Gastroesophageal sphincter (tissue), 4 donors: ENCODE measurements at regions not wholly inside any gene's neighbourhood (a gene's known extent, or its start where the extent isn't known, plus 50 kb on each side); places are given as distances from the start of the nearest gene placed in this dataset.

Source experiments
- ATAC-seq: fragments of 150-250 bp; one replicate; pipeline ENCODE4 v1.9.1; 2016; ENCODE audit warnings: mild to moderate bottlenecking, moderate library complexity
- H3K27ac ChIP-seq, 4 donors: fragments of 200-600 bp; sonication (generic) in 3 of 4; 1 replicate in 3 of 4; 2 replicates in 1 of 4; pipeline ENCODE4 v1.5.1; 2016 to 2019
- H3K27me3 ChIP-seq: fragments of 200-600 bp; sonication (generic); one replicate; pipeline ENCODE4 v1.5.1; 2019
- H3K36me3 ChIP-seq, 2 donors: fragments of 200-600 bp; sonication (generic); one replicate each; pipeline ENCODE4 v1.5.1; 2019; ENCODE audit warnings: control low read depth in 1 of 2
- H3K4me1 ChIP-seq, 3 donors: fragments of 200-600 bp; sonication (generic); 1 replicate in 2 of 3; 2 replicates in 1 of 3; pipeline ENCODE4 v1.5.1; 2016 to 2019; ENCODE audit warnings: control low read depth in 2 of 3
- H3K4me3 ChIP-seq, 2 donors: fragments of 200-600 bp; sonication (generic); one replicate each; pipeline ENCODE4 v1.5.1; 2019; ENCODE audit warnings: mild to moderate bottlenecking in 1 of 2, moderate library complexity in 1 of 2
- H3K9me3 ChIP-seq, 3 donors: fragments of 200-600 bp; sonication (generic); one replicate each; pipeline ENCODE4 v1.5.1; 2017 to 2019; ENCODE audit warnings: control low read depth in 2 of 3
- EP300 ChIP-seq: sonication (generic); formaldehyde crosslinking; IDR thresholded peaks from one replicate; pipeline ENCODE4 v1.6.1; 2017; ENCODE audit warnings: antibody characterized with exemption, mild to moderate bottlenecking
- POLR2A ChIP-seq, 2 donors: fragments of 450-650 bp; IDR thresholded peaks; one replicate each; pipeline ENCODE4 v1.6.1; 2017; ENCODE audit warnings: antibody characterized with exemption in 2 of 2, mild to moderate bottlenecking in 2 of 2, moderate library complexity in 1 of 2
- POLR2AphosphoS5 ChIP-seq: sonication (generic); formaldehyde crosslinking; IDR thresholded peaks from one replicate; pipeline ENCODE4 v1.6.1; 2017; ENCODE audit warnings: antibody characterized with exemption
- WGBS, 2 donors: methylation state at CpG; one replicate each; pipeline ENCODE4 v1.1.5; 2018; ENCODE audit warnings: low coverage in 1 of 2; 5-methylcytosine and 5-hydroxymethylcytosine counted together
- TF ChIP-seq, protein P1 (sequence below), 4 experiments: fragments of 200-600 bp in 2 of 4; fragments of 450-650 bp in 2 of 4; sonication (generic) in 1 of 4; IDR thresholded peaks; one replicate each; pipeline ENCODE4 v1.5.1; 2017 to 2019; ENCODE audit warnings: antibody characterized with exemption in 4 of 4, mild to moderate bottlenecking in 2 of 4, moderate library complexity in 2 of 4

GRCh38 chr3:177447938-177448337, 250.7 kb upstream of the TBL1XR1 start:
- Histone ChIP-seq H3K4me1 (peaks cover 6 to 56% (median 16%) of the 10 kb centered on the region in 3 donors), H3K36me3 (no peaks in the 10 kb centered on the region), H3K27ac (peak overlapping the region in 3 of 4 donors; percentile 63 to 86 (median 76)), H3K9me3 (no peaks in the 10 kb centered on the region), H3K4me3 (no peak overlapping the region), H3K27me3 (no peaks in the 10 kb centered on the region)
- ATAC-seq, result no peak
- TF ChIP-seq, protein P1, sequence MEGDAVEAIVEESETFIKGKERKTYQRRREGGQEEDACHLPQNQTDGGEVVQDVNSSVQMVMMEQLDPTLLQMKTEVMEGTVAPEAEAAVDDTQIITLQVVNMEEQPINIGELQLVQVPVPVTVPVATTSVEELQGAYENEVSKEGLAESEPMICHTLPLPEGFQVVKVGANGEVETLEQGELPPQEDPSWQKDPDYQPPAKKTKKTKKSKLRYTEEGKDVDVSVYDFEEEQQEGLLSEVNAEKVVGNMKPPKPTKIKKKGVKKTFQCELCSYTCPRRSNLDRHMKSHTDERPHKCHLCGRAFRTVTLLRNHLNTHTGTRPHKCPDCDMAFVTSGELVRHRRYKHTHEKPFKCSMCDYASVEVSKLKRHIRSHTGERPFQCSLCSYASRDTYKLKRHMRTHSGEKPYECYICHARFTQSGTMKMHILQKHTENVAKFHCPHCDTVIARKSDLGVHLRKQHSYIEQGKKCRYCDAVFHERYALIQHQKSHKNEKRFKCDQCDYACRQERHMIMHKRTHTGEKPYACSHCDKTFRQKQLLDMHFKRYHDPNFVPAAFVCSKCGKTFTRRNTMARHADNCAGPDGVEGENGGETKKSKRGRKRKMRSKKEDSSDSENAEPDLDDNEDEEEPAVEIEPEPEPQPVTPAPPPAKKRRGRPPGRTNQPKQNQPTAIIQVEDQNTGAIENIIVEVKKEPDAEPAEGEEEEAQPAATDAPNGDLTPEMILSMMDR (IDR thresholded peaks at IDR 0.05), result no peak
- TF ChIP-seq POLR2AphosphoS5 (no peak), EP300 (no peak), POLR2A (IDR thresholded peaks at IDR 0.05) (no peak)
- WGBS, 2 donors, result 53 to 56% methylated on average over 3 of the region's 3 CpGs

DNA sequence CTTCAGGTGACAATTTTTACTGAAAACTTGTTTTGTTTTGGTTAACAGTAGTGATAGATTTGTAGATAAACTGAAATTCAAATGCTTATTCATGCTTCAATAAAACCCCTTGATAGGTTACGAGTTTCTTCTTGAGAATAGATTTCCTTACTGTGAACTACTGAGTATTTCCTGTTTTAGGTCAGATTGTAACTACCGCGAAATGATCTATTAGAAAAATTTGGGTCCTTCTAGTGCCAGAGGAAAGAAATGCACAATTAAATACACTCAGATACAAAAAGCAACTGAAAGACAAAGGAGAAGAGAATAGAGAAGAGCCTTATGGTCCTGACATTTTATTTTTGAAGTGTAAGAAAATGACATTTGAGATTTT, 251.7 kb upstream of the TBL1XR1 start:
- Histone ChIP-seq H3K9me3 (no peaks in the 10 kb centered on the region), H3K4me1 (peaks cover 7 to 52% (median 19%) of the 10 kb centered on the region in 3 donors), H3K27ac (peak overlapping the region; percentile 47 to 86 (median 70)), H3K4me3 (no peak overlapping the region), H3K27me3 (no peaks in the 10 kb centered on the region), H3K36me3 (no peaks in the 10 kb centered on the region)
- no peak for TF ChIP-seq POLR2A (IDR thresholded peaks at IDR 0.05)
- TF ChIP-seq, protein P1 (IDR thresholded peaks at IDR 0.05), result no peak
- TF ChIP-seq POLR2AphosphoS5, result no peak
- TF ChIP-seq EP300, result no peak
- 52 to 84% methylated on average over 3 of the region's 3 CpGs for WGBS, 2 donors
- ATAC-seq, result no peak

DNA sequence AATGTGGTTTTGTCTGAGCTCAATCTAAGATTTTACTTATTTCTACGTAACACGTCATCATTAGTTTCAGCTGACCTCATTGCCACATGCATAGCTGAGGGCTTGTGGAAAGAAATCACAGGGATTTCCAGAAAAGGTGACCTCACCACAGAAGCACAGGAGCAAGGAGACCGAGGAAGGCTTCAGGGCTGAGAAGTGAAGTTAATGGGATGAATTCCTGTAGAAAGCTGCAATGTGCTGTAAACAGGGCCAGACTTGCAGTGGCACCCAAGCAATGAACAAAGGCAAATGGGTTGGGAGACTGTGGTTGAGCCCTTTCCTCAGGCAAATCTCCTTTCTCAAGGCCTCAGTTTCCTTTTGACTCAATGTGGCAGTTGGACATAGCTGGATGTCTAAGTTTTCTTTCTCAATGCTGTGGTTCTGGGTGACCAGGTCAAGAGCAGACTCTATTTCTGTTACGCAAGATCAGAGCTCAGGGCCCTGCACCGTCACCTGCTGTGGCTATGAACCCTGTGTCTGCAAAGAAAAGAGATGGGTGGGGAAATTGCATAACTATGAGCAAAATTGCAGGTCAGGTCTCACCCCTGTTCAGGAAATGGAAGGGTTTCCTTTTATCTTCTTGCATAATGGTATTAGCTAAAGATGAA, 252.2 kb upstream of the TBL1XR1 start:
- peak overlapping the region; percentile 47 to 86 (median 70) for H3K27ac ChIP-seq
- peaks cover 7 to 49% (median 19%) of the 10 kb centered on the region in 3 donors for H3K4me1 ChIP-seq
- H3K4me3 ChIP-seq, result no peak overlapping the region
- H3K9me3 ChIP-seq, result no peaks in the 10 kb centered on the region
- no peaks in the 10 kb centered on the region for H3K36me3 ChIP-seq
- TF ChIP-seq EP300, result no peak
- TF ChIP-seq POLR2A (IDR thresholded peaks at IDR 0.05), result no peak
- peak; percentile 70 for TF ChIP-seq POLR2AphosphoS5
- 30 to 77% methylated on average over 3 to 5 of the region's 5 CpGs for WGBS, 2 donors
- no peak for ATAC-seq
- no peaks in the 10 kb centered on the region for H3K27me3 ChIP-seq

DNA sequence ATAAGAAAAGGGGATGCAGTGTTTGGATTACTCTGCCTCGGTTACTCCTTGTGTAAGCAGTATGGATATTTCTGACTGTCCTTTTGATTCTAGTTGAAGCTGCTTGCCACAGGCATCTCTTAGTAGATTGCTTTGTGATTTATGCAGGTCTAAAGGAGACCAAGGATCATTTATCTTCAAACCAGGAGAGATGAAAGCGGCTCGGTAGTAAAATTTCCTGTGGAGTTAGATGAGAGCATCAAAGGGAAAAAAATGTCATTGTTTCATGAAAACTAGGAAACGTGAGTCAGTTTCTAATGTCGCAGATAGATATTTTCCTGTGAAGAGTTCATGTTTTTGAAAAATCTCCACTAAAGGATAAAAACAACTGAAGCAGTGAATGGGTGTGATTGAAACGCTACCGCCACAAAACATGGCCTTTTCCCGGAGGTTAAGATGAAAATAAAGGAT, 254.0 kb upstream of the TBL1XR1 start:
- WGBS, 2 donors, result 23 to 49% methylated on average over 8 of the region's 8 CpGs
- no peak for ATAC-seq
- Histone ChIP-seq H3K27me3 (no peaks in the 10 kb centered on the region), H3K9me3 (no peaks in the 10 kb centered on the region), H3K4me3 (peak overlapping the region; percentile 7 to 12), H3K36me3 (no peaks in the 10 kb centered on the region), H3K4me1 (peaks cover 7 to 39% (median 13%) of the 10 kb centered on the region in 3 donors), H3K27ac (peak overlapping the region; percentile 76 to 86 (median 82))
- no peak for TF ChIP-seq EP300
- TF ChIP-seq, protein P1 (IDR thresholded peaks at IDR 0.05), result no peak
- TF ChIP-seq POLR2AphosphoS5, result no peak
- TF ChIP-seq POLR2A (IDR thresholded peaks at IDR 0.05), result no peak

GRCh38 chr3:177451864-177452830, 254.9 kb upstream of the TBL1XR1 start:
- 10 to 21% methylated on average over 4 to 5 of the region's 5 CpGs for WGBS, 2 donors
- ATAC-seq, result peak; percentile 87
- Histone ChIP-seq H3K4me3 (peak overlapping the region; percentile 7 to 12), H3K4me1 (peaks cover 7 to 30% (median 10%) of the 10 kb centered on the region in 3 donors), H3K9me3 (no peaks in the 10 kb centered on the region), H3K27ac (peak overlapping the region; percentile 76 to 86 (median 82)), H3K27me3 (no peaks in the 10 kb centered on the region), H3K36me3 (no peaks in the 10 kb centered on the region)
- TF ChIP-seq EP300 (no peak), POLR2AphosphoS5 (peak; percentile 56), POLR2A (IDR thresholded peaks at IDR 0.05) (no peak)
- TF ChIP-seq, protein P1 (IDR thresholded peaks at IDR 0.05), result no peak
